ENCODE measurements at regions not wholly inside any gene's neighbourhood (a gene's known extent, or its start where the extent isn't known, plus 50 kb on each side); places are given as distances from the start of the nearest gene placed in this dataset.

GRCh38 chr10:54866666-54867065, 65.6 kb upstream of the PCDH15 start:
- intact Hi-C loops (cut with DNase I), result no loop called here
- TF ChIP-seq, protein P1, sequence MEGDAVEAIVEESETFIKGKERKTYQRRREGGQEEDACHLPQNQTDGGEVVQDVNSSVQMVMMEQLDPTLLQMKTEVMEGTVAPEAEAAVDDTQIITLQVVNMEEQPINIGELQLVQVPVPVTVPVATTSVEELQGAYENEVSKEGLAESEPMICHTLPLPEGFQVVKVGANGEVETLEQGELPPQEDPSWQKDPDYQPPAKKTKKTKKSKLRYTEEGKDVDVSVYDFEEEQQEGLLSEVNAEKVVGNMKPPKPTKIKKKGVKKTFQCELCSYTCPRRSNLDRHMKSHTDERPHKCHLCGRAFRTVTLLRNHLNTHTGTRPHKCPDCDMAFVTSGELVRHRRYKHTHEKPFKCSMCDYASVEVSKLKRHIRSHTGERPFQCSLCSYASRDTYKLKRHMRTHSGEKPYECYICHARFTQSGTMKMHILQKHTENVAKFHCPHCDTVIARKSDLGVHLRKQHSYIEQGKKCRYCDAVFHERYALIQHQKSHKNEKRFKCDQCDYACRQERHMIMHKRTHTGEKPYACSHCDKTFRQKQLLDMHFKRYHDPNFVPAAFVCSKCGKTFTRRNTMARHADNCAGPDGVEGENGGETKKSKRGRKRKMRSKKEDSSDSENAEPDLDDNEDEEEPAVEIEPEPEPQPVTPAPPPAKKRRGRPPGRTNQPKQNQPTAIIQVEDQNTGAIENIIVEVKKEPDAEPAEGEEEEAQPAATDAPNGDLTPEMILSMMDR (IDR thresholded peaks at IDR 0.05; ENCODE audit: borderline replicate concordance, extremely low read depth, insufficient read depth), result no peak

DNA sequence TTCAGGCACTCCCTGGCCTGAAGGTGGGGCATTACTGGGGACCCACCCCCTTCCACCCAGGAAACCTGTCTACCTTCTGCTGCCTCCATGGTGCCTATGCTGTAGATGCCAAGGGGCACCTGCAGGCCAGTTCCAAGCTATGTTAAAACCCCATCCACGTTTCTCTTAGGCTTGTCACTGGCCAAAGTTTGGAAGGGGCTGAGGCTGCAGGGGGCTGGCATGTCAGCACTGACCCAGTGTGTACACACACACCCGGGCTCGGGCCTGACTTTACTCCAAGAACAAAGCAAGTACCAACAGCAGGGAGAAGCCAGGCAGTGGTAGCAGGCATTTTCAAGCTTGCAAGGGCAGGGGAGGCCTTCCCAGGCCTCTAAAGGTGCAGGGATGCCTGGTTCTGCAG, 53.8 kb upstream of the PCDH15 start:
- no peaks in the 10 kb centered on the region for H3K9me3 ChIP-seq (ENCODE audit: control insufficient read depth in 2 of 3, insufficient read depth in 1 of 3, low read length in 3 of 3)

More at GRCh38 chr10:54866666-54867065, 65.6 kb upstream of the PCDH15 start:
- Histone ChIP-seq H3K9ac (ENCODE audit: low read length in 3 of 3) (no peak overlapping the region), H3K36me3 (ENCODE audit: control insufficient read depth in 2 of 3, insufficient read depth in 3 of 3, low read length in 3 of 3) (no peaks in the 10 kb centered on the region), H3K4me1 (ENCODE audit: control insufficient read depth in 2 of 3, insufficient read depth in 2 of 3, low read depth in 1 of 3, low read length in 3 of 3) (no peaks in the 10 kb centered on the region), H3K4me3 (ENCODE audit: low read length in 3 of 3) (no peak overlapping the region), H3K9me3 (ENCODE audit: control insufficient read depth in 2 of 3, insufficient read depth in 1 of 3, low read length in 3 of 3) (no peaks in the 10 kb centered on the region), H3K27me3 (ENCODE audit: control insufficient read depth, insufficient read depth, low read length) (no peaks in the 10 kb centered on the region), H3K27ac (ENCODE audit: low read depth in 2 of 2, low read length in 2 of 2) (no peak overlapping the region)
- no peak for FAIRE-seq
- DNase-seq, result no peak

GRCh38 chr10:54854389-54854788, 53.4 kb upstream of the PCDH15 start:
- H3K36me3 ChIP-seq (ENCODE audit: control insufficient read depth in 2 of 3, insufficient read depth in 3 of 3, low read length in 3 of 3), result no peaks in the 10 kb centered on the region
- no peaks in the 10 kb centered on the region for H3K4me1 ChIP-seq (ENCODE audit: control insufficient read depth in 2 of 3, insufficient read depth in 2 of 3, low read depth in 1 of 3, low read length in 3 of 3)
- TF ChIP-seq, protein P1 (IDR thresholded peaks at IDR 0.05; ENCODE audit: borderline replicate concordance, extremely low read depth, insufficient read depth), result no peak
- H3K9me3 ChIP-seq (ENCODE audit: control insufficient read depth in 2 of 3, insufficient read depth in 1 of 3, low read length in 3 of 3), result no peaks in the 10 kb centered on the region
- H3K9ac ChIP-seq (ENCODE audit: low read length in 3 of 3), result no peak overlapping the region
- FAIRE-seq (no peak), DNase-seq (no peak)
- no peak overlapping the region for H3K27ac ChIP-seq (ENCODE audit: low read depth in 2 of 2, low read length in 2 of 2)
- no peaks in the 10 kb centered on the region for H3K27me3 ChIP-seq (ENCODE audit: control insufficient read depth, insufficient read depth, low read length)
- intact Hi-C loops (cut with DNase I), result no loop called here
- no peak overlapping the region for H3K4me3 ChIP-seq (ENCODE audit: low read length in 3 of 3)

More for the DNA sequence above, 53.8 kb upstream of the PCDH15 start:
- Histone ChIP-seq H3K9ac (ENCODE audit: low read length in 3 of 3) (no peak overlapping the region), H3K4me3 (ENCODE audit: low read length in 3 of 3) (no peak overlapping the region), H3K36me3 (ENCODE audit: control insufficient read depth in 2 of 3, insufficient read depth in 3 of 3, low read length in 3 of 3) (no peaks in the 10 kb centered on the region), H3K27ac (ENCODE audit: low read depth in 2 of 2, low read length in 2 of 2) (no peak overlapping the region), H3K27me3 (ENCODE audit: control insufficient read depth, insufficient read depth, low read length) (no peaks in the 10 kb centered on the region), H3K4me1 (ENCODE audit: control insufficient read depth in 2 of 3, insufficient read depth in 2 of 3, low read depth in 1 of 3, low read length in 3 of 3) (no peaks in the 10 kb centered on the region)
- peak in 1 of 5 donors; percentile 55 for DNase-seq
- intact Hi-C loops (cut with DNase I), result no loop called here
- no peak for FAIRE-seq
- TF ChIP-seq, protein P1 (IDR thresholded peaks at IDR 0.05; ENCODE audit: borderline replicate concordance, extremely low read depth, insufficient read depth), result no peak

- FAIRE-seq (no peak), DNase-seq (peak in 1 of 5 donors; percentile 37)
- Histone ChIP-seq H3K9me3 (ENCODE audit: control insufficient read depth in 2 of 3, insufficient read depth in 1 of 3, low read length in 3 of 3) (no peaks in the 10 kb centered on the region), H3K4me1 (ENCODE audit: control insufficient read depth in 2 of 3, insufficient read depth in 2 of 3, low read depth in 1 of 3, low read length in 3 of 3) (no peaks in the 10 kb centered on the region), H3K27ac (ENCODE audit: low read depth in 2 of 2, low read length in 2 of 2) (no peak overlapping the region), H3K4me3 (ENCODE audit: low read length in 3 of 3) (no peak overlapping the region), H3K9ac (ENCODE audit: low read length in 3 of 3) (no peak overlapping the region), H3K36me3 (ENCODE audit: control insufficient read depth in 2 of 3, insufficient read depth in 3 of 3, low read length in 3 of 3) (no peaks in the 10 kb centered on the region), H3K27me3 (ENCODE audit: control insufficient read depth, insufficient read depth, low read length) (no peaks in the 10 kb centered on the region)
- intact Hi-C loops (cut with DNase I), result no loop called here
- TF ChIP-seq, protein P1 (IDR thresholded peaks at IDR 0.05; ENCODE audit: borderline replicate concordance, extremely low read depth, insufficient read depth), result no peak
Observed at GRCh38 chr10:54853883-54854282, 52.9 kb upstream of the PCDH15 start.

All from kidney (tissue), 13 donors.